ENCODE measurements at regions not wholly inside any gene's neighbourhood (a gene's known extent, or its start where the extent isn't known, plus 50 kb on each side); places are given as distances from the start of the nearest gene placed in this dataset.

GRCh38 chr14:29016050-29016900 is 249.7 kb downstream of the FOXG1 start:
- TF ChIP-seq RAD21 (IDR thresholded peaks at IDR 0.05; ENCODE audit: low read depth) (peak; percentile 59), MAX (IDR thresholded peaks at IDR 0.05) (no peak)

- TF ChIP-seq TEAD4 (IDR thresholded peaks at IDR 0.05), result no peak
- TF ChIP-seq EGR1 (IDR thresholded peaks at IDR 0.05), result no peak
- no peak for TF ChIP-seq CREB1 (IDR thresholded peaks at IDR 0.05; ENCODE audit: low read depth)
- no peak for TF ChIP-seq USF1 (IDR thresholded peaks at IDR 0.05)
- TF ChIP-seq TAF1 (IDR thresholded peaks at IDR 0.05; ENCODE audit: low read depth), result no peak
- TF ChIP-seq ZBTB7A (IDR thresholded peaks at IDR 0.05; ENCODE audit: low read depth), result no peak
- no peak for TF ChIP-seq FOXM1 (IDR thresholded peaks at IDR 0.05; ENCODE audit: borderline replicate concordance, low read depth)
- no peak for TF ChIP-seq MAX (IDR thresholded peaks at IDR 0.05)
- no peak for TF ChIP-seq TCF12 (IDR thresholded peaks at IDR 0.05; ENCODE audit: low read depth)
- TF ChIP-seq NFIC (IDR thresholded peaks at IDR 0.05), result no peak
- no peak for TF ChIP-seq EP300 (IDR thresholded peaks at IDR 0.05; ENCODE audit: borderline replicate concordance)
- no peak for TF ChIP-seq RAD21 (IDR thresholded peaks at IDR 0.05; ENCODE audit: low read depth)
- no peak for TF ChIP-seq REST (IDR thresholded peaks at IDR 0.05; ENCODE audit: low read depth)
- no peak for TF ChIP-seq YY1 (IDR thresholded peaks at IDR 0.05; ENCODE audit: low read depth)
- TF ChIP-seq CEBPB (IDR thresholded peaks at IDR 0.05), result no peak
Measured at GRCh38 chr14:29028973-29029582, 262.5 kb downstream of the FOXG1 start.

GRCh38 chr14:29030121-29030520 is 263.5 kb downstream of the FOXG1 start:
- TF ChIP-seq USF1 (IDR thresholded peaks at IDR 0.05), result no peak
- no peak for TF ChIP-seq FOXM1 (IDR thresholded peaks at IDR 0.05; ENCODE audit: borderline replicate concordance, low read depth)
- TF ChIP-seq YY1 (IDR thresholded peaks at IDR 0.05; ENCODE audit: low read depth), result no peak
- no peak for TF ChIP-seq REST (IDR thresholded peaks at IDR 0.05; ENCODE audit: low read depth)
- no peak for TF ChIP-seq TAF1 (IDR thresholded peaks at IDR 0.05; ENCODE audit: low read depth)
- TF ChIP-seq NFIC (IDR thresholded peaks at IDR 0.05), result no peak
- no peak for TF ChIP-seq EGR1 (IDR thresholded peaks at IDR 0.05)
- TF ChIP-seq TCF12 (IDR thresholded peaks at IDR 0.05; ENCODE audit: low read depth), result no peak
- no peak for TF ChIP-seq EP300 (IDR thresholded peaks at IDR 0.05; ENCODE audit: borderline replicate concordance)
- no peak for TF ChIP-seq TEAD4 (IDR thresholded peaks at IDR 0.05)
- no peak for TF ChIP-seq RAD21 (IDR thresholded peaks at IDR 0.05; ENCODE audit: low read depth)
- TF ChIP-seq MAX (IDR thresholded peaks at IDR 0.05), result no peak
- no peak for TF ChIP-seq CREB1 (IDR thresholded peaks at IDR 0.05; ENCODE audit: low read depth)
- TF ChIP-seq CEBPB (IDR thresholded peaks at IDR 0.05), result no peak

- TF ChIP-seq EGR1 (IDR thresholded peaks at IDR 0.05), result no peak
- no peak for TF ChIP-seq NFIC (IDR thresholded peaks at IDR 0.05)
- TF ChIP-seq RAD21 (IDR thresholded peaks at IDR 0.05; ENCODE audit: low read depth), result no peak
- no peak for TF ChIP-seq TCF12 (IDR thresholded peaks at IDR 0.05; ENCODE audit: low read depth)
- TF ChIP-seq REST (IDR thresholded peaks at IDR 0.05; ENCODE audit: low read depth), result no peak
Measured at GRCh38 chr14:29030970-29031369, 264.4 kb downstream of the FOXG1 start.
